Lower leg skin (tissue), 3 donors: ENCODE measurements at regions not wholly inside any gene's neighbourhood (a gene's known extent, or its start where the extent isn't known, plus 50 kb on each side); places are given as distances from the start of the nearest gene placed in this dataset.

Source experiments
- POLR2A ChIP-seq, 2 donors: fragments of 450-650 bp; IDR thresholded peaks; one replicate each; pipeline ENCODE4 v1.6.1; 2016 to 2017; ENCODE audit warnings: antibody characterized with exemption in 2 of 2, mild to moderate bottlenecking in 1 of 2, moderate library complexity in 1 of 2
- TF ChIP-seq, protein P1 (sequence below), 3 donors: fragments of 450-650 bp; IDR thresholded peaks; one replicate each; pipeline ENCODE4 v1.5.1; 2016; ENCODE audit warnings: antibody characterized with exemption in 3 of 3, mild to moderate bottlenecking in 3 of 3, moderate library complexity in 2 of 3

DNA sequence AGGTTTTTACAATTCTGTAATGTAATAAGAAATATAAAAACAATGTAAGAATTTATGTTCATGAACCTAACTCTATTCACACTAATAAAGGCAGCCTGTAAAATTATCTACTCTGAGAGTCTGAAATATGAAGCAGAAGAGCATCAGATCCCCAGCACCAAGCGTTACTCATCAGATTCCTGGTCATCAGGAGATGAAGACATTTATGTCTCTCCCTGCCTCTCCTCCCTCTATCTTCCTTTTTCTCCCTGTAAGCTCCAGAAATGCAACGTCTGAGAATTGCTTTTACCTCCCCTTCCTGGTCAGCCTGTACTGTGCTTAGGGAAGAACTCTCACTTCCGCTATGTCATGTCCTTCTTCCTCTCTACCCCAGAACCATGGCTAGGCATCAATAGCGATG is 114.4 kb upstream of the SLIT3 start:
- TF ChIP-seq, protein P1, sequence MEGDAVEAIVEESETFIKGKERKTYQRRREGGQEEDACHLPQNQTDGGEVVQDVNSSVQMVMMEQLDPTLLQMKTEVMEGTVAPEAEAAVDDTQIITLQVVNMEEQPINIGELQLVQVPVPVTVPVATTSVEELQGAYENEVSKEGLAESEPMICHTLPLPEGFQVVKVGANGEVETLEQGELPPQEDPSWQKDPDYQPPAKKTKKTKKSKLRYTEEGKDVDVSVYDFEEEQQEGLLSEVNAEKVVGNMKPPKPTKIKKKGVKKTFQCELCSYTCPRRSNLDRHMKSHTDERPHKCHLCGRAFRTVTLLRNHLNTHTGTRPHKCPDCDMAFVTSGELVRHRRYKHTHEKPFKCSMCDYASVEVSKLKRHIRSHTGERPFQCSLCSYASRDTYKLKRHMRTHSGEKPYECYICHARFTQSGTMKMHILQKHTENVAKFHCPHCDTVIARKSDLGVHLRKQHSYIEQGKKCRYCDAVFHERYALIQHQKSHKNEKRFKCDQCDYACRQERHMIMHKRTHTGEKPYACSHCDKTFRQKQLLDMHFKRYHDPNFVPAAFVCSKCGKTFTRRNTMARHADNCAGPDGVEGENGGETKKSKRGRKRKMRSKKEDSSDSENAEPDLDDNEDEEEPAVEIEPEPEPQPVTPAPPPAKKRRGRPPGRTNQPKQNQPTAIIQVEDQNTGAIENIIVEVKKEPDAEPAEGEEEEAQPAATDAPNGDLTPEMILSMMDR (IDR thresholded peaks at IDR 0.05): no peak
- TF ChIP-seq POLR2A (IDR thresholded peaks at IDR 0.05): no peak
